Naive B cell (primary cell): ENCODE measurements at regions not wholly inside any gene's neighbourhood (a gene's known extent, or its start where the extent isn't known, plus 50 kb on each side); places are given as distances from the start of the nearest gene placed in this dataset.

Experiments used
- ATAC-seq, 2 donors: fragments of 150-1000 bp; cut with Tn5 transposase; 2 replicates each; pipeline ENCODE4 v1.10.0; 2021; ENCODE audit warnings: low read depth in 2 of 2, mild to moderate bottlenecking in 2 of 2, moderate library complexity in 2 of 2
- DNase-seq: peaks from one replicate; pipeline ENCODE4 v3.0.0; 2022
- H3K27ac Mint-ChIP-seq, 6 donors: one replicate each; pipeline ENCODE4 v1.8.0; 2020 to 2022; ENCODE audit warnings: mild to moderate bottlenecking in 6 of 6, mixed read lengths in 6 of 6, moderate library complexity in 5 of 6, inconsistent platforms in 2 of 6
- H3K27me3 Mint-ChIP-seq, 3 donors: one replicate each; pipeline ENCODE4 v1.8.0; 2021 to 2022; ENCODE audit warnings: mixed read lengths in 3 of 3, mild to moderate bottlenecking in 1 of 3
- H3K36me3 Mint-ChIP-seq, 2 donors: one replicate each; pipeline ENCODE4 v1.8.0; 2020 to 2022; ENCODE audit warnings: mixed read lengths in 2 of 2, inconsistent platforms in 1 of 2, mild to moderate bottlenecking in 1 of 2
- H3K4me1 Mint-ChIP-seq, 3 donors: one replicate each; pipeline ENCODE4 v1.8.0; 2020 to 2022; ENCODE audit warnings: mixed read lengths in 3 of 3, inconsistent platforms in 1 of 3, mild to moderate bottlenecking in 1 of 3, moderate library complexity in 1 of 3
- H3K4me3 Mint-ChIP-seq, 8 donors: one replicate each; pipeline ENCODE4 v1.8.0; 2020 to 2022; ENCODE audit warnings: mild to moderate bottlenecking in 8 of 8, mixed read lengths in 8 of 8, moderate library complexity in 8 of 8, inconsistent platforms in 2 of 8
- H3K9me3 Mint-ChIP-seq, 7 donors: one replicate each; pipeline ENCODE4 v1.8.0; 2020 to 2022; ENCODE audit warnings: mixed read lengths in 7 of 7, mild to moderate bottlenecking in 5 of 7, inconsistent platforms in 2 of 7, moderate library complexity in 1 of 7

GRCh38 chr20:39222101-39222500 is 260.0 kb downstream of the DHX35 start:
- DNase-seq (no peak), ATAC-seq (no peak)
- peaks cover 20 to 26% (median 25%) of the 10 kb centered on the region in 3 donors for H3K27me3 Mint-ChIP-seq
- H3K27ac Mint-ChIP-seq: no peak overlapping the region
- H3K4me3 Mint-ChIP-seq: no peak overlapping the region
- no peaks in the 10 kb centered on the region for H3K4me1 Mint-ChIP-seq
- no peaks in the 10 kb centered on the region for H3K36me3 Mint-ChIP-seq
- no peaks in the 10 kb centered on the region for H3K9me3 Mint-ChIP-seq

- H3K4me3 Mint-ChIP-seq: no peak overlapping the region
- H3K27ac Mint-ChIP-seq: no peak overlapping the region
- no peak for ATAC-seq
- H3K4me1 Mint-ChIP-seq: no peaks in the 10 kb centered on the region
- H3K9me3 Mint-ChIP-seq: peaks cover 0 to 4% (median 0%) of the 10 kb centered on the region in 7 donors
- no peak for DNase-seq
- H3K36me3 Mint-ChIP-seq: no peaks in the 10 kb centered on the region
- peaks cover 30 to 38% (median 33%) of the 10 kb centered on the region in 3 donors for H3K27me3 Mint-ChIP-seq
These were observed 254.1 kb downstream of the DHX35 start for GRCh38 chr20:39216195-39216594.

- H3K36me3 Mint-ChIP-seq: no peaks in the 10 kb centered on the region
- H3K9me3 Mint-ChIP-seq: peaks cover 0 to 4% (median 0%) of the 10 kb centered on the region in 7 donors
- H3K4me3 Mint-ChIP-seq: no peak overlapping the region
- no peaks in the 10 kb centered on the region for H3K4me1 Mint-ChIP-seq
- no peak for DNase-seq
- no peak for ATAC-seq
- H3K27me3 Mint-ChIP-seq: peaks cover 24 to 29% (median 26%) of the 10 kb centered on the region in 3 donors
- no peak overlapping the region for H3K27ac Mint-ChIP-seq
These were observed 252.7 kb downstream of the DHX35 start for GRCh38 chr20:39214828-39215227.

- H3K27ac Mint-ChIP-seq: no peak overlapping the region
- peaks cover 0 to 4% (median 0%) of the 10 kb centered on the region in 7 donors for H3K9me3 Mint-ChIP-seq
- ATAC-seq (no peak), DNase-seq (no peak)
- no peaks in the 10 kb centered on the region for H3K36me3 Mint-ChIP-seq
- peaks cover 30 to 32% (median 32%) of the 10 kb centered on the region in 3 donors for H3K27me3 Mint-ChIP-seq
- no peak overlapping the region for H3K4me3 Mint-ChIP-seq
- no peaks in the 10 kb centered on the region for H3K4me1 Mint-ChIP-seq
These were observed 251.5 kb downstream of the DHX35 start for GRCh38 chr20:39213476-39214145.

GRCh38 chr20:39211060-39211748 is 249.1 kb downstream of the DHX35 start:
- Mint-ChIP-seq H3K27me3 (peaks cover 32 to 41% (median 39%) of the 10 kb centered on the region in 3 donors), H3K9me3 (peaks cover 0 to 3% (median 0%) of the 10 kb centered on the region in 7 donors), H3K4me3 (no peak overlapping the region), H3K36me3 (no peaks in the 10 kb centered on the region), H3K4me1 (no peaks in the 10 kb centered on the region), H3K27ac (no peak overlapping the region)
- no peak for DNase-seq
- no peak for ATAC-seq

GRCh38 chr20:39210341-39211036 is 248.3 kb downstream of the DHX35 start:
- no peaks in the 10 kb centered on the region for H3K36me3 Mint-ChIP-seq
- peaks cover 28 to 34% (median 32%) of the 10 kb centered on the region in 3 donors for H3K27me3 Mint-ChIP-seq
- no peak for DNase-seq
- peaks cover 0 to 3% (median 0%) of the 10 kb centered on the region in 7 donors for H3K9me3 Mint-ChIP-seq
- H3K4me1 Mint-ChIP-seq: no peaks in the 10 kb centered on the region
- no peak overlapping the region for H3K4me3 Mint-ChIP-seq
- H3K27ac Mint-ChIP-seq: no peak overlapping the region
- no peak for ATAC-seq

GRCh38 chr20:39206899-39207564 is 244.9 kb downstream of the DHX35 start:
- DNase-seq: no peak
- Mint-ChIP-seq H3K36me3 (no peaks in the 10 kb centered on the region), H3K27me3 (peaks cover 19 to 30% (median 28%) of the 10 kb centered on the region in 3 donors), H3K4me1 (no peaks in the 10 kb centered on the region), H3K27ac (no peak overlapping the region), H3K4me3 (no peak overlapping the region), H3K9me3 (peaks cover 1 to 15% (median 5%) of the 10 kb centered on the region in 7 donors)
- ATAC-seq: no peak

- no peak for ATAC-seq
- no peaks in the 10 kb centered on the region for H3K4me1 Mint-ChIP-seq
- H3K4me3 Mint-ChIP-seq: no peak overlapping the region
- H3K36me3 Mint-ChIP-seq: no peaks in the 10 kb centered on the region
- H3K27me3 Mint-ChIP-seq: peaks cover 5 to 32% (median 24%) of the 10 kb centered on the region in 3 donors
- peaks cover 4 to 24% (median 6%) of the 10 kb centered on the region in 7 donors for H3K9me3 Mint-ChIP-seq
- DNase-seq: no peak
- H3K27ac Mint-ChIP-seq: no peak overlapping the region
These were observed 233.5 kb downstream of the DHX35 start for GRCh38 chr20:39195582-39196021.

GRCh38 chr20:39190666-39191570 is 228.8 kb downstream of the DHX35 start:
- ATAC-seq (no peak), DNase-seq (no peak)
- Mint-ChIP-seq H3K4me1 (no peaks in the 10 kb centered on the region), H3K9me3 (peaks cover 0 to 14% (median 9%) of the 10 kb centered on the region in 7 donors), H3K36me3 (peaks cover 0 to 1% of the 10 kb centered on the region in 2 donors), H3K27me3 (peaks cover 6 to 14% (median 12%) of the 10 kb centered on the region in 3 donors), H3K27ac (no peak overlapping the region), H3K4me3 (no peak overlapping the region)

GRCh38 chr20:39188266-39188765 is 226.2 kb downstream of the DHX35 start:
- ATAC-seq (no peak), DNase-seq (no peak)
- Mint-ChIP-seq H3K4me1 (no peaks in the 10 kb centered on the region), H3K27ac (no peak overlapping the region), H3K9me3 (peaks cover 5 to 25% (median 11%) of the 10 kb centered on the region in 7 donors), H3K4me3 (no peak overlapping the region), H3K36me3 (peaks cover 0 to 6% of the 10 kb centered on the region in 2 donors), H3K27me3 (peaks cover 0 to 8% (median 6%) of the 10 kb centered on the region in 3 donors)

GRCh38 chr20:39181490-39181889 is 219.3 kb downstream of the DHX35 start:
- no peaks in the 10 kb centered on the region for H3K4me1 Mint-ChIP-seq
- peaks cover 0 to 24% (median 12%) of the 10 kb centered on the region in 7 donors for H3K9me3 Mint-ChIP-seq
- H3K27ac Mint-ChIP-seq: no peak overlapping the region
- H3K4me3 Mint-ChIP-seq: no peak overlapping the region
- DNase-seq (no peak), ATAC-seq (no peak)
- H3K36me3 Mint-ChIP-seq: peaks cover 0 to 6% of the 10 kb centered on the region in 2 donors
- peaks cover 9 to 18% (median 16%) of the 10 kb centered on the region in 3 donors for H3K27me3 Mint-ChIP-seq

GRCh38 chr20:39176457-39176856 is 214.3 kb downstream of the DHX35 start:
- Mint-ChIP-seq H3K27ac (no peak overlapping the region), H3K4me3 (peak overlapping the region in 1 of 8 donors; percentile 16), H3K9me3 (peaks cover 0 to 4% (median 0%) of the 10 kb centered on the region in 7 donors), H3K4me1 (no peaks in the 10 kb centered on the region), H3K27me3 (peaks cover 23 to 27% (median 23%) of the 10 kb centered on the region in 3 donors), H3K36me3 (no peaks in the 10 kb centered on the region)
- no peak for DNase-seq
- no peak for ATAC-seq
